ENCODE measurements at regions not wholly inside any gene's neighbourhood (a gene's known extent, or its start where the extent isn't known, plus 50 kb on each side); places are given as distances from the start of the nearest gene placed in this dataset.

- TF ChIP-seq EP300 (IDR thresholded peaks at IDR 0.05) (no peak), POLR2AphosphoS5 (IDR thresholded peaks at IDR 0.05) (no peak)
- TF ChIP-seq, protein P1, sequence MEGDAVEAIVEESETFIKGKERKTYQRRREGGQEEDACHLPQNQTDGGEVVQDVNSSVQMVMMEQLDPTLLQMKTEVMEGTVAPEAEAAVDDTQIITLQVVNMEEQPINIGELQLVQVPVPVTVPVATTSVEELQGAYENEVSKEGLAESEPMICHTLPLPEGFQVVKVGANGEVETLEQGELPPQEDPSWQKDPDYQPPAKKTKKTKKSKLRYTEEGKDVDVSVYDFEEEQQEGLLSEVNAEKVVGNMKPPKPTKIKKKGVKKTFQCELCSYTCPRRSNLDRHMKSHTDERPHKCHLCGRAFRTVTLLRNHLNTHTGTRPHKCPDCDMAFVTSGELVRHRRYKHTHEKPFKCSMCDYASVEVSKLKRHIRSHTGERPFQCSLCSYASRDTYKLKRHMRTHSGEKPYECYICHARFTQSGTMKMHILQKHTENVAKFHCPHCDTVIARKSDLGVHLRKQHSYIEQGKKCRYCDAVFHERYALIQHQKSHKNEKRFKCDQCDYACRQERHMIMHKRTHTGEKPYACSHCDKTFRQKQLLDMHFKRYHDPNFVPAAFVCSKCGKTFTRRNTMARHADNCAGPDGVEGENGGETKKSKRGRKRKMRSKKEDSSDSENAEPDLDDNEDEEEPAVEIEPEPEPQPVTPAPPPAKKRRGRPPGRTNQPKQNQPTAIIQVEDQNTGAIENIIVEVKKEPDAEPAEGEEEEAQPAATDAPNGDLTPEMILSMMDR (IDR thresholded peaks at IDR 0.05), result no peak
These were observed 599.1 kb upstream of the GRIA3 start for GRCh38 chrX:122584981-122585380.
